Esophagus (tissue), 2 donors: ENCODE measurements at regions not wholly inside any gene's neighbourhood (a gene's known extent, or its start where the extent isn't known, plus 50 kb on each side); places are given as distances from the start of the nearest gene placed in this dataset.

ENCODE experiments used
- H3K27ac ChIP-seq, 2 donors: one replicate each; pipeline ENCODE4 v1.5.1; 2013; ENCODE audit warnings: low read depth in 2 of 2, mild to moderate bottlenecking in 2 of 2, inconsistent platforms in 1 of 2, low read length in 1 of 2, moderate library complexity in 1 of 2
- H3K27me3 ChIP-seq, 2 donors: one replicate each; pipeline ENCODE4 v1.6.1; 2013; ENCODE audit warnings: low read length in 2 of 2, control low read depth in 1 of 2, mild to moderate bottlenecking in 1 of 2; ENCODE audit not compliant: insufficient read depth in 2 of 2, control insufficient read depth in 1 of 2
- H3K36me3 ChIP-seq, 2 donors: one replicate each; pipeline ENCODE4 v1.6.1; 2013; ENCODE audit warnings: low read length in 1 of 2; ENCODE audit not compliant: control insufficient read depth in 2 of 2, insufficient read depth in 2 of 2
- H3K4me1 ChIP-seq, 2 donors: one replicate each; pipeline ENCODE4 v1.6.1; 2013; ENCODE audit warnings: low read length in 1 of 2; ENCODE audit not compliant: control insufficient read depth in 2 of 2, insufficient read depth in 2 of 2
- H3K4me3 ChIP-seq, 2 donors: one replicate each; pipeline ENCODE4 v1.5.1; 2013; ENCODE audit warnings: low read length in 2 of 2, mild to moderate bottlenecking in 2 of 2, low read depth in 1 of 2, moderate library complexity in 1 of 2
- H3K9me3 ChIP-seq, 2 donors: one replicate each; pipeline ENCODE4 v1.6.1; 2013; ENCODE audit warnings: mild to moderate bottlenecking in 2 of 2, low read depth in 1 of 2, low read length in 1 of 2, moderate library complexity in 1 of 2; ENCODE audit not compliant: control insufficient read depth in 2 of 2, insufficient read depth in 1 of 2
- WGBS, 2 donors: extraction: QIAGEN DNeasy Blood & Tissue Kit; methylation state at CpG; one replicate each; pipeline ENCODE4 v1.1.7; 2013; 5-methylcytosine and 5-hydroxymethylcytosine counted together
- donor health status: healthy with polysubstance abuse.
- donor health status: Bipolar disorder and iron deficiency.

DNA sequence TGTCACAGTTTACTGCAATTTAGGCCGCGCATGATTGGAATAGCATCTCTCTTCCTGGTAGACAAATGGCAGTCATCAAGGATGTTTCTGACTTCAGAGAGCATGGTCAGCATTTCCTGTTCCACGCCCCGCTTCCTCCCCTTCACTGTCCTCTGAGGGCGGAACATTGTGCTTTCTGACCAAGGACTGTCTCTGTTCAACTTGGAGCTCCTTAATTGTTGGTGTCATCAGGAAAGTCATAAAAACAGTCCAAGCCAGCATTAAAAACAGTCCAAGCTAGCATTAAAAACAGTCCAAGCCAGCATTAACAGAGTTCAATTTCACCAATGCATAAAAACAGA is 301.3 kb upstream of the IRX4 start:
- WGBS, 2 donors = 57 to 64% methylated on average over 5 of the region's 5 CpGs
- Histone ChIP-seq H3K36me3 (no peaks in the 10 kb centered on the region), H3K4me1 (no peaks in the 10 kb centered on the region), H3K27me3 (no peaks in the 10 kb centered on the region), H3K9me3 (peaks cover 0 to 2% of the 10 kb centered on the region in 2 donors), H3K4me3 (no peak overlapping the region), H3K27ac (no peak overlapping the region)

- Histone ChIP-seq H3K9me3 (peaks cover 0 to 2% of the 10 kb centered on the region in 2 donors), H3K4me1 (no peaks in the 10 kb centered on the region)
- 65 to 71% methylated on average over 17 of the region's 17 CpGs for WGBS, 2 donors
Observed at GRCh38 chr5:2183154-2184025, 300.7 kb upstream of the IRX4 start.

GRCh38 chr5:2182020-2182419 is 299.3 kb upstream of the IRX4 start:
- Histone ChIP-seq H3K27ac (no peak overlapping the region), H3K27me3 (no peaks in the 10 kb centered on the region), H3K36me3 (no peaks in the 10 kb centered on the region), H3K9me3 (peaks cover 0 to 5% of the 10 kb centered on the region in 2 donors), H3K4me1 (no peaks in the 10 kb centered on the region), H3K4me3 (no peak overlapping the region)
- WGBS, 2 donors = 90 to 95% methylated on average over 5 of the region's 5 CpGs

More at GRCh38 chr5:2183154-2184025, 300.7 kb upstream of the IRX4 start:
- no peak overlapping the region for H3K27ac ChIP-seq
- H3K36me3 ChIP-seq = no peaks in the 10 kb centered on the region
- no peak overlapping the region for H3K4me3 ChIP-seq
- no peaks in the 10 kb centered on the region for H3K27me3 ChIP-seq

DNA sequence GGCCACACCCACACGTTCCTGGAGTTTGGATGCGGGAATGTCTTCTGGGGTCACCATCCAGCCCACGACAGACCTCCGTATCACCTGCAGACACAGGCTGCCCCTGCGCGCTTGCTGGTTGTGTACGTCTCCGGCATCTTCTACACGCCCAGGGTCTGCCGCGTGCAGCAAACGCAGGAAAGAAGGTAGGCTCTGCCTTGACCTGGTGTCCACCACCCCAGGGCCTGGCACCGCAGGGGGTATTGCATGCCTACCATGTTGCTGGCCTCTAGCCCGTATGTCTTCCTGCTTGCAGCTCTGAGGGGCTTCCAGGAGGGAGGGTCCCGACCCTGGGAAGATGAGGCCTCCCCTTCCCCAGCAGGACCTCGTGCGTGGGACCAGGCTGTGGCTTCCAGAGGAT is 298.8 kb upstream of the IRX4 start:
- Histone ChIP-seq H3K4me1 (no peaks in the 10 kb centered on the region), H3K27me3 (no peaks in the 10 kb centered on the region), H3K27ac (no peak overlapping the region), H3K4me3 (no peak overlapping the region), H3K36me3 (no peaks in the 10 kb centered on the region), H3K9me3 (peaks cover 0 to 5% of the 10 kb centered on the region in 2 donors)
- 89% methylated on average over 17 of the region's 17 CpGs for WGBS, 2 donors

DNA sequence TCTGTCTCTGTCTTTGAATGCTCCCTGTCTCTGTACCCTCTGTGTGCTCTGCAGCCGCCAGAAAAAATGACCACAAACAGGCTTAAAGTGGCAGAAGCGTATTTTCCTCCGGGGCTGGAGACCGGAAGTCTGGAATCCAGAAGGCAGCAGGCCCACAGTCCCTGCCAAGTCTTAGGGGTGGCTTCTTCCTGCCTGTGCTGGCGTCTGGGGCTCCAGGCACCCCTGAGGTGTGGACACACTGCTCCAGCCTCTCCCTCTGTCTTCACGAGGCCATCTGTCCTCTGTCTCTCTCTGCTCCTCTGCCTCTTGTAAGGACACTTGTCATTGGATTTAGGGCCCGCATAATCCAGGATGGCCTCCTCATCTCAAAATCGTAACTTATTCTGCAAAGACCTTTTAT is 298.4 kb upstream of the IRX4 start:
- Histone ChIP-seq H3K36me3 (no peaks in the 10 kb centered on the region), H3K9me3 (peaks cover 0 to 5% of the 10 kb centered on the region in 2 donors), H3K4me3 (no peak overlapping the region), H3K27ac (no peak overlapping the region), H3K27me3 (no peaks in the 10 kb centered on the region), H3K4me1 (no peaks in the 10 kb centered on the region)
- 46 to 64% methylated on average over 8 of the region's 8 CpGs for WGBS, 2 donors

GRCh38 chr5:2180456-2180855 is 297.7 kb upstream of the IRX4 start:
- 87 to 89% methylated on average over 17 of the region's 17 CpGs for WGBS, 2 donors
- no peak overlapping the region for H3K4me3 ChIP-seq
- no peaks in the 10 kb centered on the region for H3K27me3 ChIP-seq
- H3K9me3 ChIP-seq = peaks cover 0 to 3% of the 10 kb centered on the region in 2 donors
- H3K4me1 ChIP-seq = no peaks in the 10 kb centered on the region
- no peaks in the 10 kb centered on the region for H3K36me3 ChIP-seq
- no peak overlapping the region for H3K27ac ChIP-seq

- Histone ChIP-seq H3K27ac (no peak overlapping the region), H3K36me3 (no peaks in the 10 kb centered on the region), H3K4me3 (no peak overlapping the region), H3K27me3 (no peaks in the 10 kb centered on the region), H3K4me1 (no peaks in the 10 kb centered on the region), H3K9me3 (peaks cover 0 to 3% of the 10 kb centered on the region in 2 donors)
- WGBS, 2 donors = 78 to 79% methylated on average over 23 of the region's 23 CpGs
Observed at GRCh38 chr5:2179861-2180260, 297.1 kb upstream of the IRX4 start.

- Histone ChIP-seq H3K9me3 (peaks cover 0 to 3% of the 10 kb centered on the region in 2 donors), H3K4me3 (no peak overlapping the region), H3K36me3 (no peaks in the 10 kb centered on the region), H3K4me1 (no peaks in the 10 kb centered on the region), H3K27me3 (no peaks in the 10 kb centered on the region), H3K27ac (no peak overlapping the region)
- WGBS, 2 donors = 90% methylated on average over 12 of the region's 12 CpGs
Observed at GRCh38 chr5:2178528-2178927, 295.8 kb upstream of the IRX4 start.

GRCh38 chr5:2178071-2178477 is 295.3 kb upstream of the IRX4 start:
- Histone ChIP-seq H3K9me3 (peaks cover 0 to 3% of the 10 kb centered on the region in 2 donors), H3K27me3 (no peaks in the 10 kb centered on the region), H3K4me1 (no peaks in the 10 kb centered on the region), H3K27ac (no peak overlapping the region), H3K36me3 (no peaks in the 10 kb centered on the region), H3K4me3 (no peak overlapping the region)
- 80 to 84% methylated on average over 11 to 12 of the region's 12 CpGs for WGBS, 2 donors

GRCh38 chr5:2177244-2177643 is 294.5 kb upstream of the IRX4 start:
- 71 to 92% methylated on average over 7 of the region's 7 CpGs for WGBS, 2 donors
- H3K36me3 ChIP-seq = no peaks in the 10 kb centered on the region

More at GRCh38 chr5:2177244-2177643, 294.5 kb upstream of the IRX4 start:
- H3K27ac ChIP-seq = no peak overlapping the region
- H3K27me3 ChIP-seq = no peaks in the 10 kb centered on the region
- peaks cover 0 to 3% of the 10 kb centered on the region in 2 donors for H3K9me3 ChIP-seq
- H3K4me3 ChIP-seq = no peak overlapping the region
- H3K4me1 ChIP-seq = no peaks in the 10 kb centered on the region
